HEK293 (cell line): ENCODE measurements at regions not wholly inside any gene's neighbourhood (a gene's known extent, or its start where the extent isn't known, plus 50 kb on each side); places are given as distances from the start of the nearest gene placed in this dataset.

Experiments
- ATF2 ChIP-seq: fragments of 450-650 bp; formaldehyde crosslinking; IDR thresholded peaks from 2 replicates; pipeline ENCODE4 v1.5.1; 2016; ENCODE audit warnings: missing biosample characterization, missing genetic modification characterization, low read depth
- ELK4 ChIP-seq: IDR thresholded peaks from 2 replicates; pipeline ENCODE4 v1.6.1; 2011; ENCODE audit warnings: mild to moderate bottlenecking, low read depth, low read length, borderline replicate concordance
- MEIS1 ChIP-seq: sonication (generic); formaldehyde crosslinking; IDR thresholded peaks from 2 replicates; pipeline ENCODE4 v1.8.1; 2022; ENCODE audit warnings: missing genetic modification reagents, mild to moderate bottlenecking, borderline replicate concordance
- SP2 ChIP-seq: fragments of 450-650 bp; formaldehyde crosslinking; IDR thresholded peaks from 2 replicates; pipeline ENCODE4 v1.5.1; 2016; ENCODE audit warnings: missing biosample characterization, missing genetic modification characterization
- ZFP3 ChIP-seq: fragments of 450-650 bp; formaldehyde crosslinking; IDR thresholded peaks from 2 replicates; pipeline ENCODE4 v1.5.1; 2016; ENCODE audit warnings: low read depth, missing biosample characterization, missing genetic modification characterization
- ZNF311 ChIP-seq: fragments of 450-650 bp; formaldehyde crosslinking; IDR thresholded peaks from 2 replicates; pipeline ENCODE4 v1.5.1; 2017; ENCODE audit warnings: missing biosample characterization, missing genetic modification characterization, borderline replicate concordance
- ZNF488 ChIP-seq: fragments of 450-650 bp; formaldehyde crosslinking; IDR thresholded peaks from 2 replicates; pipeline ENCODE4 v1.5.1; 2016; ENCODE audit warnings: missing biosample characterization, missing genetic modification characterization

GRCh38 chr13:26503826-26504594, 53.5 kb upstream of the WASF3 start:
- TF ChIP-seq ATF2 (tag by site-specific recombination) = no peak
- TF ChIP-seq ZFP3 (tag by site-specific recombination) = no peak
- no peak for TF ChIP-seq SP2 (tag by site-specific recombination)
- no peak for TF ChIP-seq ZNF488 (tag by site-specific recombination)
- no peak for TF ChIP-seq ELK4
- no peak for TF ChIP-seq ZNF311 (tag by site-specific recombination)
- no peak for TF ChIP-seq MEIS1 (CRISPR knock-in tag)
